Panc1 (cell line): ENCODE measurements at regions not wholly inside any gene's neighbourhood (a gene's known extent, or its start where the extent isn't known, plus 50 kb on each side); places are given as distances from the start of the nearest gene placed in this dataset.

Experiments
- ATAC-seq: fragments of 200-7000 bp; cut with Tn5 transposase; 2 replicates; pipeline ENCODE4 v1.9.1; 2020; ENCODE audit warnings: mild to moderate bottlenecking, moderate library complexity
- BruUV-seq: library from RNA; stranded (reverse); fragments of 400-500 nt; replicated peaks from 2 replicates; lab custom pipeline; 2021; lab: Mats Ljungman, UMichigan
- CTCF ChIA-PET: fragments of 300-600 bp; sonication (Branson Sonifier 250); formaldehyde crosslinking; loops from one replicate; lab custom pipeline; 2022; ENCODE audit warnings: antibody characterized with exemption; lab: Charles Lee
- POLR2A ChIA-PET: fragments of 300-600 bp; sonication (Branson Sonifier 250); formaldehyde crosslinking; loops from one replicate; lab custom pipeline; 2022; ENCODE audit warnings: antibody characterized with exemption; lab: Charles Lee
- DNase-seq: peaks from one replicate; pipeline ENCODE4 v3.0.0-alpha.2; 2010; ENCODE audit warnings: low read depth, low spot score
- H3K27ac ChIP-seq: 2 replicates; pipeline ENCODE4 v1.5.1; 2011; ENCODE audit warnings: mild to moderate bottlenecking, low read length, inconsistent platforms
- H3K27me3 ChIP-seq: fragments of 200-500 bp; sonication (Bioruptor generic); 2 replicates; pipeline ENCODE4 v1.6.0; 2014; ENCODE audit warnings: low read length, inconsistent platforms; ENCODE audit not compliant: control insufficient read depth, insufficient read depth
- H3K36me3 ChIP-seq: fragments of 200-500 bp; sonication (Bioruptor generic); 2 replicates; pipeline ENCODE4 v1.5.1; 2014; ENCODE audit warnings: inconsistent platforms, mild to moderate bottlenecking, low read length, moderate library complexity; ENCODE audit not compliant: control insufficient read depth, insufficient read depth
- H3K4me1 ChIP-seq: 2 replicates; pipeline ENCODE4 v1.5.1; 2011; ENCODE audit warnings: inconsistent platforms, mild to moderate bottlenecking, low read length, moderate library complexity; ENCODE audit not compliant: control insufficient read depth, insufficient read depth
- H3K4me3 ChIP-seq, 2 experiments: 2 replicates each; pipeline ENCODE4 v1.5.1; 2011 to 2012; ENCODE audit warnings: low read depth in 2 of 2, low read length in 2 of 2, mild to moderate bottlenecking in 2 of 2, inconsistent platforms in 1 of 2, moderate library complexity in 1 of 2
- H3K9me3 ChIP-seq: fragments of 200-500 bp; sonication (Bioruptor generic); 2 replicates; pipeline ENCODE4 v1.5.1; 2014; ENCODE audit warnings: low read depth, mild to moderate bottlenecking, inconsistent platforms, low read length, moderate library complexity; ENCODE audit not compliant: control insufficient read depth, insufficient read depth
- CTCF ChIP-seq: fragments of 450-650 bp; IDR thresholded peaks from 2 replicates; pipeline ENCODE4 v1.5.1; 2017; ENCODE audit warnings: mild to moderate bottlenecking
- POLR2AphosphoS5 ChIP-seq: IDR thresholded peaks from 2 replicates; pipeline ENCODE4 v1.6.1; 2012; ENCODE audit warnings: mild to moderate bottlenecking, low read depth, low read length, moderate library complexity
- REST ChIP-seq, 2 experiments: IDR thresholded peaks; 2 replicates each; pipeline ENCODE4 v1.6.1; 2011 to 2012; ENCODE audit warnings: low read depth in 2 of 2, control low read depth in 1 of 2, low read length in 1 of 2, mild to moderate bottlenecking in 1 of 2, moderate library complexity in 1 of 2; ENCODE audit not compliant: insufficient read depth in 1 of 2
- SIN3A ChIP-seq: IDR thresholded peaks from 2 replicates; pipeline ENCODE4 v1.6.1; 2012; ENCODE audit warnings: low read depth, mild to moderate bottlenecking, low read length, moderate library complexity, borderline replicate concordance; ENCODE audit not compliant: insufficient read depth
- TCF7L2 ChIP-seq: IDR thresholded peaks from 2 replicates; pipeline ENCODE4 v1.6.1; 2011; ENCODE audit warnings: mild to moderate bottlenecking, low read depth, low read length, inconsistent platforms
- in situ Hi-C: cut with HindIII; loops from 2 replicates; pipeline ENCODE4 v1.10.0; 2016; ENCODE audit warnings: low sequenced_read_pairs, low pct_unique_long_range_greater_than_20kb
- intact Hi-C: fragments of 100-400 bp; cut with micrococcal nuclease; formaldehyde crosslinking; loops from one replicate; pipeline ENCODE4 v1.10.0; 2022; ENCODE audit not compliant: unreplicated experiment

- BruUV-seq, result no TSS peak
- H3K9me3 ChIP-seq, result no peaks in the 10 kb centered on the region
- H3K4me1 ChIP-seq, result no peaks in the 10 kb centered on the region
- CTCF ChIA-PET, result no interaction called here
- intact Hi-C loops (no loop called here), in situ Hi-C loops (no loop called here)
- no peak overlapping the region for H3K27ac ChIP-seq
- TF ChIP-seq TCF7L2 (no peak), POLR2AphosphoS5 (no peak), CTCF (no peak), SIN3A (no peak), REST (IDR thresholded peaks at IDR 0.05; ENCODE audit: insufficient read depth in 1 of 2, low read depth in 2 of 2, low read length in 1 of 2) (no peak)
- no peaks in the 10 kb centered on the region for H3K27me3 ChIP-seq
- H3K36me3 ChIP-seq, result no peaks in the 10 kb centered on the region
- DNase-seq (no peak), ATAC-seq (no peak)
- H3K4me3 ChIP-seq, result no peak overlapping the region
- POLR2A ChIA-PET, result no interaction called here
Measured at GRCh38 chr13:47549219-47549752, 451.8 kb downstream of the SUCLA2 start.

GRCh38 chr13:47548294-47548840 is 452.7 kb downstream of the SUCLA2 start:
- no TSS peak for BruUV-seq
- no peak for ATAC-seq
- TF ChIP-seq REST (IDR thresholded peaks at IDR 0.05; ENCODE audit: insufficient read depth in 1 of 2, low read depth in 2 of 2, low read length in 1 of 2) (no peak), CTCF (no peak), SIN3A (no peak), POLR2AphosphoS5 (no peak), TCF7L2 (no peak)
- Histone ChIP-seq H3K27me3 (no peaks in the 10 kb centered on the region), H3K36me3 (no peaks in the 10 kb centered on the region), H3K4me3 (no peak overlapping the region), H3K27ac (no peak overlapping the region), H3K9me3 (no peaks in the 10 kb centered on the region), H3K4me1 (no peaks in the 10 kb centered on the region)
- CTCF ChIA-PET, result no interaction called here
- intact Hi-C loops (no loop called here), in situ Hi-C loops (no loop called here)
- POLR2A ChIA-PET, result no interaction called here
- DNase-seq, result no peak
